Retinal pigment epithelial cell (primary cell): ENCODE measurements at regions not wholly inside any gene's neighbourhood (a gene's known extent, or its start where the extent isn't known, plus 50 kb on each side); places are given as distances from the start of the nearest gene placed in this dataset.
"Not testable (repeated sequence)": the region's sequence is repeated elsewhere in the genome, so short reads cannot be mapped to it uniquely, and the experiment has no call there.

ENCODE experiments used
- DNase-seq: peaks from one replicate; pipeline ENCODE4 v3.0.0-alpha.2; 2010; ENCODE audit warnings: low read depth
- H3K4me3 ChIP-seq: 2 replicates; pipeline ENCODE4 v1.5.1; 2011; ENCODE audit warnings: mild to moderate bottlenecking, low read length, control low read depth, moderate library complexity
- CTCF ChIP-seq: conservative IDR thresholded peaks from 2 replicates; pipeline ENCODE4 v1.5.1; 2011; ENCODE audit warnings: low read depth, low read length, control low read depth, inconsistent platforms

GRCh38 chr14:100424504-100425428 is 101.6 kb downstream of the SLC25A47 start:
- no peak for TF ChIP-seq CTCF
- DNase-seq = no peak
- no peak overlapping the region for H3K4me3 ChIP-seq

GRCh38 chr14:100425429-100425827 is 102.3 kb downstream of the SLC25A47 start:
- H3K4me3 ChIP-seq = no peak overlapping the region
- TF ChIP-seq CTCF = no peak
- no peak for DNase-seq

GRCh38 chr14:100426314-100426713 is 103.2 kb downstream of the SLC25A47 start:
- no peak for TF ChIP-seq CTCF

GRCh38 chr14:100427166-100427565 is 104.0 kb downstream of the SLC25A47 start:
- no peak for TF ChIP-seq CTCF
- no peak for DNase-seq
- H3K4me3 ChIP-seq = no peak overlapping the region

More at GRCh38 chr14:100426314-100426713, 103.2 kb downstream of the SLC25A47 start:
- DNase-seq = no peak
- no peak overlapping the region for H3K4me3 ChIP-seq

- peak; percentile 78 for DNase-seq
- TF ChIP-seq CTCF = no peak
- no peak overlapping the region for H3K4me3 ChIP-seq
Measured at GRCh38 chr14:100428727-100429126, 105.6 kb downstream of the SLC25A47 start.

GRCh38 chr14:100429537-100429936 is 106.4 kb downstream of the SLC25A47 start:
- TF ChIP-seq CTCF = no peak
- no peak for DNase-seq
- no peak overlapping the region for H3K4me3 ChIP-seq

GRCh38 chr14:100430571-100430970 is 107.4 kb downstream of the SLC25A47 start:
- H3K4me3 ChIP-seq = no peak overlapping the region
- no peak for DNase-seq
- no peak for TF ChIP-seq CTCF

- H3K4me3 ChIP-seq, DNase-seq: not testable (repeated sequence)
Measured at GRCh38 chr14:100431461-100431860, 108.3 kb downstream of the SLC25A47 start.
